ENCODE measurements at regions not wholly inside any gene's neighbourhood (a gene's known extent, or its start where the extent isn't known, plus 50 kb on each side); places are given as distances from the start of the nearest gene placed in this dataset.

- H3K4me1 Mint-ChIP-seq, result peaks cover 28 to 33% of the 10 kb centered on the region in 2 experiments
- no CpG with 5 or more reads among the region's 1 CpG for WGBS (ENCODE audit: extremely low coverage, insufficient read length, low lambda C conversion rate)
These were observed 486.1 kb upstream of the ID2 start for GRCh38 chr2:8195784-8196183.

More at GRCh38 chr2:8195784-8196183, 486.1 kb upstream of the ID2 start:
- no peak overlapping the region for H4K91ac ChIP-seq (ENCODE audit: insufficient read length, low read depth, low read length)
- no peak overlapping the region for H4K5ac ChIP-seq (ENCODE audit: insufficient read length, low read depth, low read length)
- H3K79me2 ChIP-seq (ENCODE audit: insufficient read depth, low read length), result no peaks in the 10 kb centered on the region
- no peaks in the 10 kb centered on the region for H3K23me2 ChIP-seq (ENCODE audit: insufficient read length, low read depth, low read length, poor library complexity, severe bottlenecking)
- no peak overlapping the region for H2BK20ac ChIP-seq (ENCODE audit: low read depth, low read length, poor library complexity, severe bottlenecking)
- no peak overlapping the region for H3K4ac ChIP-seq (ENCODE audit: low read depth, low read length)
- H2BK5ac ChIP-seq (ENCODE audit: insufficient read length, low read length), result no peak overlapping the region
- H3K27me3 Mint-ChIP-seq (ENCODE audit: low read depth), result 0 out of 2 replicates have a peak, but pooled peaks cover 2% of the 10 kb centered on the region
- H3K9ac ChIP-seq (ENCODE audit: extremely low read depth, insufficient read length, low read length), result no peak overlapping the region
- H2BK12ac ChIP-seq (ENCODE audit: insufficient read length, low read depth, low read length), result no peak overlapping the region
- H3K9me3 ChIP-seq (ENCODE audit: control insufficient read depth, low read depth, low read length), result no peaks in the 10 kb centered on the region
- H3K36me3 Mint-ChIP-seq (ENCODE audit: insufficient read depth in 1 of 3, low read depth in 3 of 3), result no peaks in the 10 kb centered on the region; a peak in 2 of 7 replicates
- no peak overlapping the region for H3T11ph ChIP-seq (ENCODE audit: low read length)
- no peaks in the 10 kb centered on the region; a peak in 2 of 5 replicates for H3K9me3 Mint-ChIP-seq
- H4K20me1 ChIP-seq (ENCODE audit: control insufficient read depth, insufficient read depth, insufficient read length), result no peaks in the 10 kb centered on the region
- no peak overlapping the region for H3K56ac ChIP-seq (ENCODE audit: insufficient read length, low read depth, low read length)
- no peak overlapping the region for H3K27ac Mint-ChIP-seq
- H3K4me2 ChIP-seq (ENCODE audit: insufficient read depth, insufficient read length, low read length), result no peak overlapping the region
- peaks cover 5% of the 10 kb centered on the region; the same call in 1 of the 2 replicates for H3K4me1 ChIP-seq (ENCODE audit: insufficient read depth, low read length)
- H3K4me3 Mint-ChIP-seq, result no peak overlapping the region
- H3K27me3 ChIP-seq (ENCODE audit: insufficient read depth, low read length), result no peaks in the 10 kb centered on the region
- H3K23ac ChIP-seq (ENCODE audit: insufficient read length, low read depth, low read length), result no peak overlapping the region
- no peak for DNase-seq
- H4K8ac ChIP-seq (replicated peaks; ENCODE audit: insufficient read length, low read depth, low read length), result no peak overlapping the region
- H2BK120ac ChIP-seq (ENCODE audit: low read depth, low read length, poor library complexity, severe bottlenecking), result no peak overlapping the region
- no peak overlapping the region for H3K27ac ChIP-seq (ENCODE audit: insufficient read length, low read depth, low read length)
- H2BK15ac ChIP-seq (ENCODE audit: low read depth, low read length), result no peak overlapping the region
- TF ChIP-seq CTCF (conservative IDR thresholded peaks at IDR 0.05), result no peak
- H2AK5ac ChIP-seq (ENCODE audit: insufficient read length, low read length), result no peak overlapping the region
- no peak overlapping the region for H3K18ac ChIP-seq (ENCODE audit: insufficient read length, low read depth, low read length)
- H2AFZ ChIP-seq (ENCODE audit: low read length), result no peak overlapping the region
- no peak overlapping the region for H3K14ac ChIP-seq (ENCODE audit: insufficient read depth, low read length)
- no peaks in the 10 kb centered on the region for H3K79me1 ChIP-seq (ENCODE audit: insufficient read depth, low read depth, low read length, poor library complexity, severe bottlenecking)

All from H9 (cell line).